Lower leg skin (tissue), 4 donors: ENCODE measurements at regions not wholly inside any gene's neighbourhood (a gene's known extent, or its start where the extent isn't known, plus 50 kb on each side); places are given as distances from the start of the nearest gene placed in this dataset.

ENCODE experiments used
- DNase-seq, 2 donors: peaks; one replicate each; pipeline ENCODE4 v3.0.0-alpha.2; 2019; ENCODE audit warnings: low spot score in 2 of 2
- H3K4me3 ChIP-seq: fragments of 200-600 bp; sonication (generic); 2 replicates; pipeline ENCODE4 v1.5.1; 2017; ENCODE audit warnings: mild to moderate bottlenecking, low read depth; ENCODE audit not compliant: poor library complexity, severe bottlenecking
- POLR2A ChIP-seq, 2 donors: fragments of 450-650 bp; IDR thresholded peaks; one replicate each; pipeline ENCODE4 v1.6.1; 2016 to 2017; ENCODE audit warnings: antibody characterized with exemption in 2 of 2, mild to moderate bottlenecking in 1 of 2, moderate library complexity in 1 of 2
- WGBS, 2 donors: methylation state at CpG; one replicate each; pipeline ENCODE4 v1.1.5; 2018; 5-methylcytosine and 5-hydroxymethylcytosine counted together
- intact Hi-C: fragments of 100-400 bp; cut with DNase I; formaldehyde crosslinking; loops from one replicate; pipeline ENCODE4 v1.15.0; 2023; ENCODE audit warnings: low total_unique reads
- TF ChIP-seq, protein P1 (sequence below), 3 donors: fragments of 450-650 bp; IDR thresholded peaks; one replicate each; pipeline ENCODE4 v1.5.1; 2016; ENCODE audit warnings: antibody characterized with exemption in 3 of 3, mild to moderate bottlenecking in 3 of 3, moderate library complexity in 2 of 3

GRCh38 chr10:31709028-31709427 lies 219.6 kb downstream of the ARHGAP12 start:
- no peak overlapping the region for H3K4me3 ChIP-seq
- WGBS, 2 donors = 51 to 54% methylated on average over 3 of the region's 3 CpGs
- DNase-seq = no peak
- intact Hi-C loops = no loop called here
- no peak for TF ChIP-seq POLR2A (IDR thresholded peaks at IDR 0.05)
- TF ChIP-seq, protein P1, sequence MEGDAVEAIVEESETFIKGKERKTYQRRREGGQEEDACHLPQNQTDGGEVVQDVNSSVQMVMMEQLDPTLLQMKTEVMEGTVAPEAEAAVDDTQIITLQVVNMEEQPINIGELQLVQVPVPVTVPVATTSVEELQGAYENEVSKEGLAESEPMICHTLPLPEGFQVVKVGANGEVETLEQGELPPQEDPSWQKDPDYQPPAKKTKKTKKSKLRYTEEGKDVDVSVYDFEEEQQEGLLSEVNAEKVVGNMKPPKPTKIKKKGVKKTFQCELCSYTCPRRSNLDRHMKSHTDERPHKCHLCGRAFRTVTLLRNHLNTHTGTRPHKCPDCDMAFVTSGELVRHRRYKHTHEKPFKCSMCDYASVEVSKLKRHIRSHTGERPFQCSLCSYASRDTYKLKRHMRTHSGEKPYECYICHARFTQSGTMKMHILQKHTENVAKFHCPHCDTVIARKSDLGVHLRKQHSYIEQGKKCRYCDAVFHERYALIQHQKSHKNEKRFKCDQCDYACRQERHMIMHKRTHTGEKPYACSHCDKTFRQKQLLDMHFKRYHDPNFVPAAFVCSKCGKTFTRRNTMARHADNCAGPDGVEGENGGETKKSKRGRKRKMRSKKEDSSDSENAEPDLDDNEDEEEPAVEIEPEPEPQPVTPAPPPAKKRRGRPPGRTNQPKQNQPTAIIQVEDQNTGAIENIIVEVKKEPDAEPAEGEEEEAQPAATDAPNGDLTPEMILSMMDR (IDR thresholded peaks at IDR 0.05) = no peak

DNA sequence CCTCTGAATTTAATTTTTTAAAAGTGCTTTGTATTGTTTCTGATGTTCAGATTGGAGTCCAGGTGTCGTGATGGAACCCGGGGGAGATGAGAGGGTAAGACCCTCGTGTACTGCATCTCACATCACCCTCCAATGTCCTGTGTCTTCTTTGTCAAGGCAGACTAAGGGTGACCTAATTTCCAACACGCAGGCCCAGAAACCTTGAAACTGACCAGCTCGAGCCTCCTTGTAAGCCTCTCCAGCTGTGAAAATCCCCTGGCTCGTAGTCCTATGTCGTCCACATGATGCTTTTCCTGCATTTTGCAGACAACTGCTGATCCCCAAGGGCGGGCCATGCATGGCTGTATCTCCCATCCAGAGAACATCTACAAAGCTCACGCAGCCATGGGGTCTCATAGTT lies 220.2 kb downstream of the ARHGAP12 start:
- no peak for DNase-seq
- intact Hi-C loops = no loop called here
- no peak for TF ChIP-seq POLR2A (IDR thresholded peaks at IDR 0.05)
- TF ChIP-seq, protein P1 (IDR thresholded peaks at IDR 0.05) = no peak
- 61 to 62% methylated on average over 9 of the region's 9 CpGs for WGBS, 2 donors
- H3K4me3 ChIP-seq = no peak overlapping the region

GRCh38 chr10:31708046-31708445 lies 220.6 kb downstream of the ARHGAP12 start:
- H3K4me3 ChIP-seq = no peak overlapping the region
- 26 to 27% methylated on average over 3 of the region's 3 CpGs for WGBS, 2 donors

GRCh38 chr10:31707093-31708039 lies 221.3 kb downstream of the ARHGAP12 start:
- no peak for TF ChIP-seq POLR2A (IDR thresholded peaks at IDR 0.05)
- TF ChIP-seq, protein P1 (IDR thresholded peaks at IDR 0.05) = no peak
- intact Hi-C loops = no loop called here
- peak in 1 of 2 donors; percentile 43 for DNase-seq
- WGBS, 2 donors = 23 to 36% methylated on average over 14 of the region's 14 CpGs
- H3K4me3 ChIP-seq = no peak overlapping the region

More at GRCh38 chr10:31708046-31708445, 220.6 kb downstream of the ARHGAP12 start:
- no peak for DNase-seq
- TF ChIP-seq, protein P1 (IDR thresholded peaks at IDR 0.05) = no peak
- no peak for TF ChIP-seq POLR2A (IDR thresholded peaks at IDR 0.05)
- intact Hi-C loops = no loop called here

- H3K4me3 ChIP-seq = no peak overlapping the region
- DNase-seq = no peak
- TF ChIP-seq, protein P1 (IDR thresholded peaks at IDR 0.05) = no peak
- no peak for TF ChIP-seq POLR2A (IDR thresholded peaks at IDR 0.05)
- WGBS, 2 donors = 52 to 57% methylated on average over 7 of the region's 7 CpGs
- intact Hi-C loops = no loop called here
These were observed 222.1 kb downstream of the ARHGAP12 start for GRCh38 chr10:31706464-31707092.
